ENCODE measurements at regions not wholly inside any gene's neighbourhood (a gene's known extent, or its start where the extent isn't known, plus 50 kb on each side); places are given as distances from the start of the nearest gene placed in this dataset.

DNA sequence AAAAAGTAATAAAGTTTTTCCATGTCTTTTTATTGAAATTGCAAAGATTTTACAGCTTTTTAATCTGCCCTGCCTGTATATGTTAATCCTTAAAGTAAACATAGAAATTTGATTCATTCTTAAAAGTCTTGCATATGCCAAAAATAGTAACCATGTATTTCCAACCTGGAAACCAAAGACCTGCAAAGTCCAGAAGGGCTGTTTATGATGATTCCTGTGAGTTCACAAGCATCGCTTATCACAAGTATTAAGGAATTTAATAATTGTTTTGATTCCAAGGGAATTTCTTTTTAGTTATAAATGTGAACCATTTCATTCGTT is 199.1 kb downstream of the PTPRC start:
- no peak for TF ChIP-seq EZH2 (IDR thresholded peaks at IDR 0.05; ENCODE audit: borderline replicate concordance, insufficient read depth, low read length, poor library complexity, severe bottlenecking)
- TF ChIP-seq EP300 (conservative IDR thresholded peaks at IDR 0.05; ENCODE audit: poor library complexity, severe bottlenecking), result no peak
- TF ChIP-seq TAF1 (IDR thresholded peaks at IDR 0.05; ENCODE audit: low read depth), result no peak
- TF ChIP-seq, protein P1, sequence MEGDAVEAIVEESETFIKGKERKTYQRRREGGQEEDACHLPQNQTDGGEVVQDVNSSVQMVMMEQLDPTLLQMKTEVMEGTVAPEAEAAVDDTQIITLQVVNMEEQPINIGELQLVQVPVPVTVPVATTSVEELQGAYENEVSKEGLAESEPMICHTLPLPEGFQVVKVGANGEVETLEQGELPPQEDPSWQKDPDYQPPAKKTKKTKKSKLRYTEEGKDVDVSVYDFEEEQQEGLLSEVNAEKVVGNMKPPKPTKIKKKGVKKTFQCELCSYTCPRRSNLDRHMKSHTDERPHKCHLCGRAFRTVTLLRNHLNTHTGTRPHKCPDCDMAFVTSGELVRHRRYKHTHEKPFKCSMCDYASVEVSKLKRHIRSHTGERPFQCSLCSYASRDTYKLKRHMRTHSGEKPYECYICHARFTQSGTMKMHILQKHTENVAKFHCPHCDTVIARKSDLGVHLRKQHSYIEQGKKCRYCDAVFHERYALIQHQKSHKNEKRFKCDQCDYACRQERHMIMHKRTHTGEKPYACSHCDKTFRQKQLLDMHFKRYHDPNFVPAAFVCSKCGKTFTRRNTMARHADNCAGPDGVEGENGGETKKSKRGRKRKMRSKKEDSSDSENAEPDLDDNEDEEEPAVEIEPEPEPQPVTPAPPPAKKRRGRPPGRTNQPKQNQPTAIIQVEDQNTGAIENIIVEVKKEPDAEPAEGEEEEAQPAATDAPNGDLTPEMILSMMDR (IDR thresholded peaks at IDR 0.05; ENCODE audit: poor library complexity, severe bottlenecking), result no peak
- Histone ChIP-seq H3K27me3 (ENCODE audit: insufficient read depth, low read depth, low read length) (no peaks in the 10 kb centered on the region), H3K9ac (ENCODE audit: low read length) (no peak overlapping the region), H3K27ac (ENCODE audit: low read length) (no peak overlapping the region), H3K36me3 (ENCODE audit: insufficient read depth, low read length) (no peaks in the 10 kb centered on the region), H3K9me2 (ENCODE audit: insufficient read depth, low read length) (no peaks in the 10 kb centered on the region), H2AFZ (ENCODE audit: low read depth, low read length) (no peak overlapping the region), H3F3A (ENCODE audit: insufficient read depth, low read length, poor library complexity, severe bottlenecking) (no peaks in the 10 kb centered on the region), H3K4me3 (ENCODE audit: low read length) (no peak overlapping the region), H4K20me1 (ENCODE audit: insufficient read depth) (no peaks in the 10 kb centered on the region), H3K4me2 (ENCODE audit: low read length) (no peak overlapping the region), H3K79me2 (replicated peaks; ENCODE audit: insufficient read depth, low read length) (no peaks in the 10 kb centered on the region), H3K9me3 (ENCODE audit: low read length) (no peaks in the 10 kb centered on the region)

DNA sequence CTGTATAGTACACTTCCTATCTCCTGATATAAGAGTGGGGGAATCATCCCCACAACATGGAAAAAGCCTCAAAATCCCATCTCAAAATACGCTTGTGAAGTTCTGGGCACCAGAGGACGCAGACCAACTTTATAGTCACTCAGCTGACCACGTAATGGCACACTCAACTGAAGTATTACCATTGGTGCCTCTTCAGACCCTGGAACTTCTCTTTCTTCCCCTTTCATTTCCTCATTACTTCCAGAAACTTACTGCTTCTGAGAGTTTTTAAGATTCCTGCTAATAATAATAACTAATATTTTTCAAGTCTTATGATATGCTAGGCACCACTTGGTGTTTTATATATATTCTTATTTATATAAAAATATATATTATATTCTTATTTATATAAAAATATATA is 202.6 kb downstream of the PTPRC start:
- H3K9me2 ChIP-seq (ENCODE audit: insufficient read depth, low read length), result no peaks in the 10 kb centered on the region
- H3K4me2 ChIP-seq (ENCODE audit: low read length), result no peak overlapping the region
- H3K79me2 ChIP-seq (replicated peaks; ENCODE audit: insufficient read depth, low read length), result no peaks in the 10 kb centered on the region
- H2AFZ ChIP-seq (ENCODE audit: low read depth, low read length), result no peak overlapping the region
- H4K20me1 ChIP-seq (ENCODE audit: insufficient read depth), result no peaks in the 10 kb centered on the region
- no peaks in the 10 kb centered on the region for H3K27me3 ChIP-seq (ENCODE audit: insufficient read depth, low read depth, low read length)
- no peaks in the 10 kb centered on the region for H3F3A ChIP-seq (ENCODE audit: insufficient read depth, low read length, poor library complexity, severe bottlenecking)
- no peak overlapping the region for H3K9ac ChIP-seq (ENCODE audit: low read length)
- H3K4me3 ChIP-seq (ENCODE audit: low read length), result no peak overlapping the region
- H3K9me3 ChIP-seq (ENCODE audit: low read length), result no peaks in the 10 kb centered on the region
- H3K27ac ChIP-seq (ENCODE audit: low read length), result no peak overlapping the region
- H3K36me3 ChIP-seq (ENCODE audit: insufficient read depth, low read length), result no peaks in the 10 kb centered on the region
- no peak for TF ChIP-seq TAF1 (IDR thresholded peaks at IDR 0.05; ENCODE audit: low read depth)
- TF ChIP-seq EP300 (conservative IDR thresholded peaks at IDR 0.05; ENCODE audit: poor library complexity, severe bottlenecking), result no peak
- TF ChIP-seq, protein P2, sequence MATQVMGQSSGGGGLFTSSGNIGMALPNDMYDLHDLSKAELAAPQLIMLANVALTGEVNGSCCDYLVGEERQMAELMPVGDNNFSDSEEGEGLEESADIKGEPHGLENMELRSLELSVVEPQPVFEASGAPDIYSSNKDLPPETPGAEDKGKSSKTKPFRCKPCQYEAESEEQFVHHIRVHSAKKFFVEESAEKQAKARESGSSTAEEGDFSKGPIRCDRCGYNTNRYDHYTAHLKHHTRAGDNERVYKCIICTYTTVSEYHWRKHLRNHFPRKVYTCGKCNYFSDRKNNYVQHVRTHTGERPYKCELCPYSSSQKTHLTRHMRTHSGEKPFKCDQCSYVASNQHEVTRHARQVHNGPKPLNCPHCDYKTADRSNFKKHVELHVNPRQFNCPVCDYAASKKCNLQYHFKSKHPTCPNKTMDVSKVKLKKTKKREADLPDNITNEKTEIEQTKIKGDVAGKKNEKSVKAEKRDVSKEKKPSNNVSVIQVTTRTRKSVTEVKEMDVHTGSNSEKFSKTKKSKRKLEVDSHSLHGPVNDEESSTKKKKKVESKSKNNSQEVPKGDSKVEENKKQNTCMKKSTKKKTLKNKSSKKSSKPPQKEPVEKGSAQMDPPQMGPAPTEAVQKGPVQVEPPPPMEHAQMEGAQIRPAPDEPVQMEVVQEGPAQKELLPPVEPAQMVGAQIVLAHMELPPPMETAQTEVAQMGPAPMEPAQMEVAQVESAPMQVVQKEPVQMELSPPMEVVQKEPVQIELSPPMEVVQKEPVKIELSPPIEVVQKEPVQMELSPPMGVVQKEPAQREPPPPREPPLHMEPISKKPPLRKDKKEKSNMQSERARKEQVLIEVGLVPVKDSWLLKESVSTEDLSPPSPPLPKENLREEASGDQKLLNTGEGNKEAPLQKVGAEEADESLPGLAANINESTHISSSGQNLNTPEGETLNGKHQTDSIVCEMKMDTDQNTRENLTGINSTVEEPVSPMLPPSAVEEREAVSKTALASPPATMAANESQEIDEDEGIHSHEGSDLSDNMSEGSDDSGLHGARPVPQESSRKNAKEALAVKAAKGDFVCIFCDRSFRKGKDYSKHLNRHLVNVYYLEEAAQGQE (IDR thresholded peaks at IDR 0.05; ENCODE audit: borderline replicate concordance), result no peak
- no peak for TF ChIP-seq SMC3 (conservative IDR thresholded peaks at IDR 0.05; ENCODE audit: poor library complexity)
- no peak for TF ChIP-seq POLR2AphosphoS5 (IDR thresholded peaks at IDR 0.05)
- no peak for TF ChIP-seq RAD21 (conservative IDR thresholded peaks at IDR 0.05)

DNA sequence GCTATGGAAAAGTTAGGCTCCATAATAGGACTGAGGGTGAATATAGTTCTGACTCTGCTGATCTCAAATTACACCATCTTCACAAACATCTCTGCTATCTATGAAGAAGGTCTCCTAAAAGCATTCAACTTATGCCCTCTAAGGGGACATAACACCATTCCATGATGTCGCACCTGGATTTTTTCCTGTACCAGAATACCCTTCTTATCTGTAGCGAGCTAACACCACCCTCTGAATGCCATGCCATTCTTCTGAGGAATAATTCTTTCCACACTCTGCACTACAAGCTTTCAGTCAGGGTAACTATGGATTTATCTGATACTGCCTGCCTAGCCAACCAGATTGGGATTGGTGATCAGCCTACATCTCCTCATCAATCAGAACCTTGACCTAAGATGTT is 203.8 kb downstream of the PTPRC start:
- Histone ChIP-seq H3F3A (ENCODE audit: insufficient read depth, low read length, poor library complexity, severe bottlenecking) (no peaks in the 10 kb centered on the region), H3K9me2 (ENCODE audit: insufficient read depth, low read length) (no peaks in the 10 kb centered on the region), H3K79me2 (replicated peaks; ENCODE audit: insufficient read depth, low read length) (no peaks in the 10 kb centered on the region), H3K9me3 (ENCODE audit: low read length) (no peaks in the 10 kb centered on the region), H3K36me3 (ENCODE audit: insufficient read depth, low read length) (no peaks in the 10 kb centered on the region), H2AFZ (ENCODE audit: low read depth, low read length) (no peak overlapping the region), H3K9ac (ENCODE audit: low read length) (no peak overlapping the region), H3K27ac (ENCODE audit: low read length) (no peak overlapping the region), H3K27me3 (ENCODE audit: insufficient read depth, low read depth, low read length) (no peaks in the 10 kb centered on the region), H4K20me1 (ENCODE audit: insufficient read depth) (no peaks in the 10 kb centered on the region), H3K4me3 (ENCODE audit: low read length) (no peak overlapping the region), H3K4me2 (ENCODE audit: low read length) (no peak overlapping the region)
- TF ChIP-seq MXI1 (conservative IDR thresholded peaks at IDR 0.05; ENCODE audit: poor library complexity, severe bottlenecking), result no peak
- TF ChIP-seq, protein P1 (IDR thresholded peaks at IDR 0.05; ENCODE audit: poor library complexity, severe bottlenecking), result no peak
- no peak for TF ChIP-seq SMC3 (conservative IDR thresholded peaks at IDR 0.05; ENCODE audit: poor library complexity)
- TF ChIP-seq TAF1 (IDR thresholded peaks at IDR 0.05; ENCODE audit: low read depth), result no peak
- no peak for TF ChIP-seq POLR2AphosphoS5 (IDR thresholded peaks at IDR 0.05)
- no peak for TF ChIP-seq RAD21 (conservative IDR thresholded peaks at IDR 0.05)
- TF ChIP-seq, protein P2 (IDR thresholded peaks at IDR 0.05; ENCODE audit: borderline replicate concordance), result no peak
- TF ChIP-seq EZH2 (IDR thresholded peaks at IDR 0.05; ENCODE audit: borderline replicate concordance, insufficient read depth, low read length, poor library complexity, severe bottlenecking), result no peak
- no peak for TF ChIP-seq EP300 (conservative IDR thresholded peaks at IDR 0.05; ENCODE audit: poor library complexity, severe bottlenecking)

Measured in neural cell (in vitro differentiated cells).